PC-3 (cell line): ENCODE measurements at regions not wholly inside any gene's neighbourhood (a gene's known extent, or its start where the extent isn't known, plus 50 kb on each side); places are given as distances from the start of the nearest gene placed in this dataset.
A peak's percentile ranks its signal among the peaks of the same experiment; 100 is the strongest.

Source experiments
- ATAC-seq: fragments of 200-7000 bp; cut with Tn5 transposase; 2 replicates; pipeline ENCODE4 v1.9.1; 2020; ENCODE audit warnings: mild to moderate bottlenecking, moderate library complexity
- BruUV-seq: library from RNA; stranded (reverse); fragments of 400-500 nt; replicated peaks from 2 replicates; lab custom pipeline; 2021; lab: Mats Ljungman, UMichigan
- CTCF ChIA-PET: fragments of 300-600 bp; sonication (Branson Sonifier 250); formaldehyde crosslinking; loops from one replicate; lab custom pipeline; 2022; ENCODE audit warnings: antibody characterized with exemption; lab: Charles Lee
- POLR2A ChIA-PET: fragments of 300-600 bp; sonication (Branson Sonifier 250); formaldehyde crosslinking; loops from one replicate; lab custom pipeline; 2022; ENCODE audit warnings: antibody characterized with exemption; ENCODE audit not compliant: unreplicated experiment; lab: Charles Lee
- DNase-seq: peaks from one replicate; pipeline ENCODE4 v3.0.0-alpha.2; 2015
- H2AFZ ChIP-seq: fragments of 300-600 bp; sonication (generic); 2 replicates; pipeline ENCODE4 v1.6.0; 2016; ENCODE audit warnings: antibody characterized with exemption, low read length
- H3F3A ChIP-seq: fragments of 300-600 bp; sonication (generic); one replicate; pipeline ENCODE4 v1.6.0; 2017; ENCODE audit warnings: antibody characterized with exemption, low read length, control low read depth, mild to moderate bottlenecking; ENCODE audit not compliant: unreplicated experiment
- H3K27ac ChIP-seq: fragments of 300-600 bp; sonication (generic); 2 replicates; pipeline ENCODE4 v1.5.1; 2016; ENCODE audit warnings: mild to moderate bottlenecking, low read length
- H3K27me3 ChIP-seq: fragments of 300-600 bp; sonication (generic); 2 replicates; pipeline ENCODE4 v1.6.1; 2016; ENCODE audit warnings: low read length, mixed read lengths
- H3K36me3 ChIP-seq: fragments of 300-600 bp; sonication (generic); 2 replicates; pipeline ENCODE4 v1.6.1; 2016; ENCODE audit warnings: low read depth, mixed run types, low read length, mixed read lengths
- H3K4me1 ChIP-seq: fragments of 300-600 bp; sonication (generic); 2 replicates; pipeline ENCODE4 v1.5.1; 2016; ENCODE audit warnings: low read length; ENCODE audit not compliant: insufficient read depth
- H3K4me2 ChIP-seq: fragments of 300-600 bp; sonication (generic); 2 replicates; pipeline ENCODE4 v1.6.0; 2016; ENCODE audit warnings: low read length
- H3K4me3 ChIP-seq: fragments of 300-600 bp; sonication (generic); 2 replicates; pipeline ENCODE4 v1.5.1; 2016; ENCODE audit warnings: mild to moderate bottlenecking, low read length, mixed read lengths
- H3K79me2 ChIP-seq: fragments of 300-600 bp; sonication (generic); 2 replicates; pipeline ENCODE4 v1.6.1; 2017; ENCODE audit warnings: low read length, mixed read lengths
- H3K9ac ChIP-seq: fragments of 300-600 bp; sonication (generic); 2 replicates; pipeline ENCODE4 v1.6.0; 2016; ENCODE audit warnings: mild to moderate bottlenecking, low read length
- H3K9me2 ChIP-seq: fragments of 300-600 bp; sonication (generic); replicated peaks from 2 replicates; pipeline ENCODE4 v1.6.1; 2016; ENCODE audit warnings: mixed run types, low read length, mixed read lengths
- H3K9me3 ChIP-seq: fragments of 300-600 bp; sonication (generic); 2 replicates; pipeline ENCODE4 v1.6.1; 2016; ENCODE audit warnings: low read length, mixed read lengths
- H4K20me1 ChIP-seq: fragments of 300-600 bp; sonication (generic); 2 replicates; pipeline ENCODE4 v1.6.1; 2016; ENCODE audit warnings: low read length, mixed read lengths
- CTCF ChIP-seq: fragments of 300-600 bp; sonication (generic); conservative IDR thresholded peaks from 2 replicates; pipeline ENCODE4 v1.5.1; 2017; ENCODE audit warnings: antibody characterized with exemption, low read depth, mild to moderate bottlenecking, low read length
- EZH2 ChIP-seq: fragments of 300-600 bp; sonication (generic); IDR thresholded peaks from one replicate; pipeline ENCODE4 v1.6.1; 2017; ENCODE audit warnings: antibody characterized with exemption, mild to moderate bottlenecking, low read length; ENCODE audit not compliant: unreplicated experiment
- EZH2phosphoT487 ChIP-seq: fragments of 300-600 bp; sonication (generic); IDR thresholded peaks from 2 replicates; pipeline ENCODE4 v1.6.1; 2018; ENCODE audit warnings: mild to moderate bottlenecking, antibody characterized with exemption, low read length, borderline replicate concordance
- intact Hi-C: fragments of 100-400 bp; cut with micrococcal nuclease; formaldehyde crosslinking; loops from 2 replicates; pipeline ENCODE4 v1.9.0; 2023

DNA sequence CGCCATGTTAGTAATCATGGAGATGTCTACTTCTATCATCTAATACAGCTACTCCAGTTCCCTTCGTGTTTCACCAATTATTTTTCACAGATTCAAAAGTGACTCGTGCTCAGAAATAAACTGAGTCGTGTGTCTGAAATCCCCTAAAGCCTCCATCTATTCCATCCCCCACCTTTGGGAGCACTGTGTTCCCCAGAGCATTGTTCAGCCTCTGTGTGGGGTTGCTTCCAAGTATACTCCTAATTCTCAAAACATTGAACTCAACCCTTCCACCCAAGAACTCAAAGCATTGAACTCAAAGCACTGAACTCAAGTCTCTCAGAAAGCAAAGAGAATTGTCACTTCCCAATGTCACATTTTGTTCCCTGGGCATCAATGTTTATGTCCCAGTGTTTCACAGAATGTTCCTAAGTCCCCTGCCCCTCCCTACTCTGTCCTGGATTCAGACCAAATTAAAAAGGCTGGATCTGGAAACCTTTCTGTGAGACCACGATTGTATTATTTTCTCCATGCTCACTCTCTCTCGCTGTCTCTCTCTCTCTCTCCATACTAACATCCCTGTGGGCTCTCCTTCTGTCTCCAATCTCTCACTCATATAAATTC, 138.5 kb upstream of the QRFPR start:
- ChIA-PET CTCF (no interaction called here), POLR2A (no interaction called here)
- H3K79me2 ChIP-seq: no peaks in the 10 kb centered on the region
- no peak overlapping the region for H3K4me3 ChIP-seq
- no peaks in the 10 kb centered on the region for H3K9me3 ChIP-seq
- no peaks in the 10 kb centered on the region for H3K36me3 ChIP-seq
- DNase-seq (no peak), ATAC-seq (no peak)
- no peak for TF ChIP-seq EZH2
- no peak for TF ChIP-seq EZH2phosphoT487
- TF ChIP-seq CTCF: no peak
- no peaks in the 10 kb centered on the region for H3F3A ChIP-seq
- no peak overlapping the region for H3K27ac ChIP-seq
- H4K20me1 ChIP-seq: no peaks in the 10 kb centered on the region
- no peaks in the 10 kb centered on the region for H3K4me1 ChIP-seq
- H2AFZ ChIP-seq: no peak overlapping the region
- H3K4me2 ChIP-seq: no peak overlapping the region
- BruUV-seq: no TSS peak
- 0 out of 2 replicates have a peak, but pooled peaks cover under 1% of the 10 kb centered on the region for H3K27me3 ChIP-seq
- intact Hi-C loops: no loop called here
- H3K9ac ChIP-seq: no peak overlapping the region
- H3K9me2 ChIP-seq: no peaks in the 10 kb centered on the region

DNA sequence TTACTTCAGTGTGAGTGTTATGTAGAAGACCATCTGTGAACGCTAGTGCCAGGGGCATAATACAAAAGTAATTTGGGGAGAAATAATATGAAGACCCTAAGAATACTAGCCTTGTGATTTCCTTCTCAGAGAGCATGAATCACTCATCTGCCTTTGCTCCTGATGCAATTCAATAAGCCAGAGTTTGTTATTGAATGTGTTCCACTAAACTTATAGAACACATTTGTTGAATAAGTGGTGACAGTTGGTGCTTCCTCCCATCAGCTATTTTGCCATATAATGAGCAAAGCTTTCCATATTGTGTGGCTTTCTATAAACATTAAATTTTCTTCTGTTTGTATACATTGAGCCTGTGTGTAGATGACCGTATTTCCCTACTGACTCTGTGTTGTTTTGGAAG, 136.4 kb upstream of the QRFPR start:
- intact Hi-C loops: no loop called here
- H3K4me3 ChIP-seq: no peak overlapping the region
- no peaks in the 10 kb centered on the region for H3K9me3 ChIP-seq
- H3K27ac ChIP-seq: no peak overlapping the region
- no TSS peak for BruUV-seq
- ChIA-PET CTCF (no interaction called here), POLR2A (no interaction called here)
- H3K27me3 ChIP-seq: no peaks in the 10 kb centered on the region
- TF ChIP-seq EZH2phosphoT487 (no peak), CTCF (no peak), EZH2 (no peak)
- H3K4me2 ChIP-seq: no peak overlapping the region
- no peaks in the 10 kb centered on the region for H3K9me2 ChIP-seq
- no peaks in the 10 kb centered on the region for H3K4me1 ChIP-seq
- no peaks in the 10 kb centered on the region for H4K20me1 ChIP-seq
- ATAC-seq: no peak
- no peak overlapping the region for H3K9ac ChIP-seq
- H3F3A ChIP-seq: no peaks in the 10 kb centered on the region
- no peak for DNase-seq
- H3K36me3 ChIP-seq: no peaks in the 10 kb centered on the region
- H2AFZ ChIP-seq: no peak overlapping the region
- no peaks in the 10 kb centered on the region for H3K79me2 ChIP-seq

- TF ChIP-seq EZH2 (no peak), CTCF (peak; percentile 14; the same call in 1 of the 2 replicates)
- no peak for DNase-seq
- Histone ChIP-seq H3F3A (no peaks in the 10 kb centered on the region), H3K4me1 (no peaks in the 10 kb centered on the region), H4K20me1 (no peaks in the 10 kb centered on the region), H3K9me3 (no peaks in the 10 kb centered on the region), H3K9ac (no peak overlapping the region), H3K27ac (no peak overlapping the region), H3K36me3 (no peaks in the 10 kb centered on the region), H3K9me2 (no peaks in the 10 kb centered on the region), H2AFZ (no peak overlapping the region), H3K27me3 (no peaks in the 10 kb centered on the region), H3K4me2 (no peak overlapping the region), H3K4me3 (no peak overlapping the region), H3K79me2 (no peaks in the 10 kb centered on the region)
- ATAC-seq: no peak
- ChIA-PET POLR2A (no interaction called here), CTCF (no interaction called here)
- intact Hi-C loops: no loop called here
- BruUV-seq: no TSS peak
Observed at GRCh38 chr4:121514443-121514842, 133.6 kb upstream of the QRFPR start.
